Testis (tissue), 2 donors: ENCODE measurements at regions not wholly inside any gene's neighbourhood (a gene's known extent, or its start where the extent isn't known, plus 50 kb on each side); places are given as distances from the start of the nearest gene placed in this dataset.

Experiments used
- CTCF ChIP-seq, 3 experiments: fragments of 450-650 bp in 2 of 3; fragments of 200-600 bp in 1 of 3; sonication (generic) in 1 of 3; IDR thresholded peaks; one replicate each; pipeline ENCODE4 v1.5.1; 2016 to 2019; ENCODE audit warnings: antibody characterized with exemption in 3 of 3, mild to moderate bottlenecking in 2 of 3, moderate library complexity in 1 of 3
- POLR2A ChIP-seq: fragments of 450-650 bp; IDR thresholded peaks from one replicate; pipeline ENCODE4 v1.6.1; 2017; ENCODE audit warnings: antibody characterized with exemption, mild to moderate bottlenecking, moderate library complexity

GRCh38 chr2:66753257-66753656 is 318.3 kb downstream of the MEIS1 start:
- TF ChIP-seq CTCF (IDR thresholded peaks at IDR 0.05): no peak
- TF ChIP-seq POLR2A: no peak
